Epithelial cell of proximal tubule (primary cell): ENCODE measurements at regions not wholly inside any gene's neighbourhood (a gene's known extent, or its start where the extent isn't known, plus 50 kb on each side); places are given as distances from the start of the nearest gene placed in this dataset.
"Not testable (repeated sequence)": the region's sequence is repeated elsewhere in the genome, so short reads cannot be mapped to it uniquely, and the experiment has no call there.

Experiments
- DNase-seq: peaks from one replicate; pipeline ENCODE4 v3.0.0-alpha.2; 2011; ENCODE audit warnings: low read depth
- H3K4me3 ChIP-seq: 2 replicates; pipeline ENCODE4 v1.5.1; 2011; ENCODE audit warnings: low read depth, mild to moderate bottlenecking, low read length
- CTCF ChIP-seq: conservative IDR thresholded peaks from 2 replicates; pipeline ENCODE4 v1.5.1; 2012; ENCODE audit warnings: low read depth, mild to moderate bottlenecking, low read length

GRCh38 chr3:164024786-164025185 lies 1053.5 kb downstream of the SI start:
- TF ChIP-seq CTCF, result no peak
- H3K4me3 ChIP-seq, result no peak overlapping the region
- DNase-seq, result no peak

- no peak overlapping the region for H3K4me3 ChIP-seq
- TF ChIP-seq CTCF, result no peak
- DNase-seq, result no peak
These were observed 1054.8 kb downstream of the SI start for GRCh38 chr3:164023480-164023879.

- H3K4me3 ChIP-seq, result no peak overlapping the region
- no peak for TF ChIP-seq CTCF
- no peak for DNase-seq
These were observed 1059.8 kb downstream of the SI start for GRCh38 chr3:164018500-164018899.

GRCh38 chr3:164007765-164008164 lies 1070.5 kb downstream of the SI start:
- no peak for DNase-seq

GRCh38 chr3:164004205-164004604 lies 1074.1 kb downstream of the SI start:
- DNase-seq, result no peak
- TF ChIP-seq CTCF, result no peak
- H3K4me3 ChIP-seq, result no peak overlapping the region

More at GRCh38 chr3:164007765-164008164, 1070.5 kb downstream of the SI start:
- H3K4me3 ChIP-seq, result no peak overlapping the region
- TF ChIP-seq CTCF, result no peak

GRCh38 chr3:164003016-164003415 lies 1075.3 kb downstream of the SI start:
- DNase-seq, result not testable (repeated sequence)

GRCh38 chr3:163983940-163984339 lies 1094.4 kb downstream of the SI start:
- DNase-seq, result no peak
- H3K4me3 ChIP-seq, result no peak overlapping the region
- no peak for TF ChIP-seq CTCF

More at GRCh38 chr3:164003016-164003415, 1075.3 kb downstream of the SI start:
- not testable (repeated sequence) for H3K4me3 ChIP-seq

GRCh38 chr3:163971861-163972260 lies 1106.4 kb downstream of the SI start:
- H3K4me3 ChIP-seq, result no peak overlapping the region
- DNase-seq, result peak; percentile 23
- TF ChIP-seq CTCF, result no peak
